HG03469 (cell line): ENCODE measurements at regions not wholly inside any gene's neighbourhood (a gene's known extent, or its start where the extent isn't known, plus 50 kb on each side); places are given as distances from the start of the nearest gene placed in this dataset.

Source experiments
- ATAC-seq: cut with Tn5 transposase; IDR thresholded peaks from one replicate; pipeline ENCODE4 v1.9.1; 2021; ENCODE audit warnings: mild to moderate bottlenecking, moderate library complexity, moderate number of reproducible peaks; ENCODE audit not compliant: unreplicated experiment

- no peak for ATAC-seq
Observed at GRCh38 chr15:97837896-97838295, 122.6 kb upstream of the ARRDC4 start.

- no peak for ATAC-seq
Observed at GRCh38 chr15:97838606-97839210, 121.8 kb upstream of the ARRDC4 start.

GRCh38 chr15:97840501-97840900 is 120.0 kb upstream of the ARRDC4 start:
- ATAC-seq = no peak

- ATAC-seq = no peak
Observed at GRCh38 chr15:97841558-97841957, 118.9 kb upstream of the ARRDC4 start.

- ATAC-seq = no peak
Observed at GRCh38 chr15:97849183-97849582, 111.3 kb upstream of the ARRDC4 start.

- no peak for ATAC-seq
Observed at GRCh38 chr15:97858296-97858695, 102.2 kb upstream of the ARRDC4 start.

GRCh38 chr15:97861529-97862260 is 98.8 kb upstream of the ARRDC4 start:
- no peak for ATAC-seq

- ATAC-seq = no peak
Observed at GRCh38 chr15:97866959-97867358, 93.5 kb upstream of the ARRDC4 start.

GRCh38 chr15:97867870-97868269 is 92.6 kb upstream of the ARRDC4 start:
- no peak for ATAC-seq

GRCh38 chr15:97868981-97869380 is 91.5 kb upstream of the ARRDC4 start:
- ATAC-seq = no peak

- no peak for ATAC-seq
Observed at GRCh38 chr15:97870771-97871170, 89.7 kb upstream of the ARRDC4 start.

GRCh38 chr15:97874139-97874538 is 86.4 kb upstream of the ARRDC4 start:
- no peak for ATAC-seq

GRCh38 chr15:97875025-97875512 is 85.4 kb upstream of the ARRDC4 start:
- ATAC-seq = no peak

- ATAC-seq = no peak
Observed at GRCh38 chr15:97875513-97876280, 84.8 kb upstream of the ARRDC4 start.

- ATAC-seq = no peak
Observed at GRCh38 chr15:97876281-97876675, 84.2 kb upstream of the ARRDC4 start.

- no peak for ATAC-seq
Observed at GRCh38 chr15:97881346-97881965, 79.0 kb upstream of the ARRDC4 start.

- ATAC-seq = no peak
Observed at GRCh38 chr15:97884513-97885131, 75.9 kb upstream of the ARRDC4 start.

- ATAC-seq = no peak
Observed at GRCh38 chr15:97890307-97890706, 70.2 kb upstream of the ARRDC4 start.

GRCh38 chr15:97892167-97892938 is 68.2 kb upstream of the ARRDC4 start:
- no peak for ATAC-seq

GRCh38 chr15:97893967-97894366 is 66.5 kb upstream of the ARRDC4 start:
- no peak for ATAC-seq
